NCI-H2171 treated with DMSO at 0.1 percent for 48 hours (cell line): ENCODE measurements at regions not wholly inside any gene's neighbourhood (a gene's known extent, or its start where the extent isn't known, plus 50 kb on each side); places are given as distances from the start of the nearest gene placed in this dataset.

Source experiments
- DNase-seq: peaks from one replicate; lab custom pipeline; 2025; lab: John Stamatoyannopoulos, UW

DNA sequence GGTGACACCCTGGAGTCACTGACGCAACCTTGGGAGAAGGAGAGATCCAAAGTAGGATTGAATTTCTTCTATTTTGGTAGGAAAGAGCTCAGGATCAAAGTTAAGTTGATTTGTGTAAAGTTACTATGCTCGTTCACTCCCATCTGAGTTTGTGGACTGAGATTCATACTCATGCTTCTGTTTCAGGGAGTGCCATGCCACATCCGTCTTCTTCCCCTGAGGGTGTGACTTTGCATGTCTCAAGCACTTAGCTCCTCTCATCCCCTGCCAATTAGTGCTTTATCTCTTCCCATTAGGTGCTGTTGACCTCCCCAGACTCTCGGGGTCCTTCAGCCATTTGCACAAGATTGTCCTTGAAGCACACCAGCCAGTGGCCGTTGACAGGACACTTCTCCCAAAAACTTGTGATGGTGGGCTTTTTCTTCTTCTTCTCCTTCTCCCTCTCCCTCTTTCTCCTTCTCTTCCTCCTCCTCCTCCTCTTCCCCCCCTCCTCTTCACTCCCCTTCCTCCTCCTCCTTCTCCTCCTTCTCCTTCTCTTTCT, 232.2 kb upstream of the KLF4 start:
- no peak for DNase-seq

DNA sequence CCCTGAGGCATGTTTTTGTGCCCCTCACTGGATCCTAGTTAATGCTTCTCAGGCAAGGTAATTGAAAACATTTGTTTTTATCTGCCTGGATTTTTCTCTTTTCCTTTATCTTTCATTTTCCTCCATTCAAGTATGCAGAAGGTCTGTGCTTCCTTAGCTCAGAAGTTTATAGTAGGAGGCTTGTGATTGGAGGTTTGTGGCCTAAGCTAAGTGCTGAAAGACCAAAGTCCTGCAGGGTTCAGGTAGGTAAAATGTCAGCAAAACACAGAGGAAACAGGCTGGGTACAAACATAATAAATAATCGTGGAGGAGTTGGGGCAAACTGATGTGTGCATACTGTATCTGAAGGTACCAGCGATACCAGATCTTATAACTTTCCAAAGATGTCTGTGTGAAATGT, 230.9 kb upstream of the KLF4 start:
- no peak for DNase-seq

DNA sequence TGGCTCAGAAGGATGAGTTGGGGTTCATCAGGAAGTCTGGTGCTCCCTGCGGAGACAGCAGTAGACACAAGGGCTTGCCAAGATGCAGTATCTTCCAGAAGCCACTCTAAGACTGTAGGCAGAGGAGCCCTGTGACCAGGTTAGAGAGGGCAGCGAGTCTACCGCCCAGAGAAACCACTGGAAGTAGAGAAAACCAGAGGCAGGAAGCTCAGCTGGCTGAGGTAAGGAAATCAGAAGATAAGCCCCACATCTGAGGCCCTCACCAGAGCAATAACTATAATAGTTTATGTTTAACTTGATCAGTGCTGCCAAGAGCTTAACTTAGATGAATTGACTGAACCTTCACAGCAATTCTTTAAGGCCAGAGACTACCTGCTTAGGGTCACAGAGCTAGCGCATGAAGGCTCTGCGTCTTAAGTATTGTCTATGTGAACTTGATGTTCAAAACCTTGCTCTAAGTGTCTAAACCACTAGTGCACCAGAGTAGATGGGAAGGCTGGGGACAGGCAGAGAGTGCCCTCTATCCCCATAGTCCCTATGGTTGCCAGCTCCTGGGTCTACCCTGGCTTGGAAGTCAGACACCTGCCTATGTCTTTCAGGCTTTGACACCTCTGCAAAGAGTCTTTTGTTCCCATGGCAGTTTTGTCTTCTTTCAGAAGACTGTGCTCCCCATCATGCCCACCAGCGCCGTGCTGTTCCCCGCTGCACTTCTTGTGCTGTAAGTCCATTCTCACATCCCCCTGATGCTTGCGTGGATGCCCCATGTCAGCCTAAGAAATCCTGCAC, 228.2 kb upstream of the KLF4 start:
- DNase-seq: no peak

DNA sequence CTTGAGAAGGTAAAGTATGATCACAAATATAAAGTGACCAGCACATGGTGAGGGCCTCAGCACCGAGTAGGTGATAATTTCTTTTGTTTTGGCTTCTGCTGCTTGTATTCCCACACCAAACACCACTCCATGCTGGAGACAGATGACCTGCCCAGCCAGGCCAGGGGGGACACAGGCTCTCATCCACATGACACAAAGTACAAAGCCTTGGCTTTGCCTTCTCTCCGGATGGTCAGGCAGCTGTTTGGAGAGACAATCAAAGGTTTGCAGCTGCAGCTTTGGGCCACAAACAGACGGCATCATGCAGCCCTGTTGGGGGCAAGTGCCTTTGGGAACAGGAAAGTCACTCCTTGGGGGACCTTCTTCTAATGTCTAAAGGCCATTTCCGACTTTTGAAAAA, 226.2 kb upstream of the KLF4 start:
- DNase-seq: no peak

DNA sequence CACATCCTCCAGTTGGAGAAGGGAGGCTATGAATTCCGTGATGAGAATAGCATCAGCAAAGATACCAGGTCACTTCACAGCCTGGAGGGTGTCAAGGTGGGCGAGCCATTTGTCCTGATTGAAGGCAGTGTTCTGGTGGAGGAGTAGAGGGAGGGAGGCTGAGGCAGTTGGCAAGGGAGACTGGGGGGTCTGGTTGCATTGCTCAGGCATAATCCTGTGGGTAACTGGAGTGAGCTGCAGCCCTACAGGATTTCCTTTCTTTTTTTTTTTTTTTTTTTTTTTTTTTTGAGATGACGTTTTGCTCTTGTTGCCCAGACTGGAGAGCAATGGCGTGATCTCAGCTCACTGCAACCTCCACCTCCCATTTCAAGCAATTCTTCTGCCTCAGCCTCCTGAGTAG, 223.9 kb upstream of the KLF4 start:
- no peak for DNase-seq

DNA sequence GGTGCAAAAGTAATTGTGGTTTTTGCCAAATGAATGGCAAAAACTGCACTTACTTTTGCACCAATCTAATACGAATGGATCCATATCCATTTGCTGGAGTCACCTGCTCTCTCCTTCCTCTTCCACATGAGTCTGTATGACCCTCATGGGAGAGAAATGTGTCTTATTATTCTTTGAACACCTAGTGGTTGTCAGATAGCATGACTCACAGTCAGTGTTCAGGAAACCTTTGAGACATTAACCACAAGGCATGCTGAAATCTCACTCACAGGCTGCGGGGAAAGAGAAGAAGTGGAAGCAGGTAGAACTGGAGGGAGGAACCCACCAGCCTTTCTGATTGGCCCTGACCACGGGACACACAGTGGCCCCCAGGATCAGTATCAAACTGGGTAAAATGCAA, 222.8 kb upstream of the KLF4 start:
- DNase-seq: no peak

DNA sequence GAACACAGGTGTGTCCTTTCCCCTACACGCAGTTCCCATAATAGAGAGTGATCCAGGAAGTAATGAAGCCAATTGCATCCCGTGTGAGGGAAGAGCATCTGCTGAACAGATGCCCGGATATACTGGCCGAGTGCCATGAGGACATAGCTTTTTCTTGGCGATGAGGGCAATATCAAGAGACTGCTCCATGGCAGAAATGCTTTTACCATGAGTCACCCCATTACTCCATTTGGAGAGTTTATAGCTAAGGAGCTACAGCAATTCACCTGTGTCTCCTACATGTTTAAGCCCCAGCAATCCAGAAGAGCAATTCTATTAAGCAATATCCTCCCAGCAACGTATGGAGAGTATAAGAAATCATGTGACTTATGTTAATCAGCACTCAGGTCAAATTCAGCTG, 222.0 kb upstream of the KLF4 start:
- DNase-seq: peak; percentile 83

DNA sequence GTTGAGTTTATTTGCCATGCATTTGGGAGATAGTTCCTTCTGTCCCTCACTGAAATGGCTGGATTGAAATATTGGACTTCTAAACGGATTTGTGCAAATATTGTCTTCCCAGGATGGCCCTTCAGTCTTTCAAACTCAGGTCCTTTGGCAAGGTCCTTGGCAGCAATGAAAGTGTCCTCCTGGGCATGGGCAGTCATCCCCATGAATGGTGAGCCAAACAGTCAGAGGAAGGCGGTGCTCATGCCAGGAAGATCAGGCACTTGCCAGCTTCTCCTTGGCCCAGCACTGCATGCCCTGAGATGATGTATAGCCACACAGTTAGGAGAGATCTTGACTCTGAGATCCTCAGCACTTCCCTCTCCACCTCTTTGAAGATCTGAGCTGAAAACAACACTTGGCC, 221.4 kb upstream of the KLF4 start:
- DNase-seq: no peak

DNA sequence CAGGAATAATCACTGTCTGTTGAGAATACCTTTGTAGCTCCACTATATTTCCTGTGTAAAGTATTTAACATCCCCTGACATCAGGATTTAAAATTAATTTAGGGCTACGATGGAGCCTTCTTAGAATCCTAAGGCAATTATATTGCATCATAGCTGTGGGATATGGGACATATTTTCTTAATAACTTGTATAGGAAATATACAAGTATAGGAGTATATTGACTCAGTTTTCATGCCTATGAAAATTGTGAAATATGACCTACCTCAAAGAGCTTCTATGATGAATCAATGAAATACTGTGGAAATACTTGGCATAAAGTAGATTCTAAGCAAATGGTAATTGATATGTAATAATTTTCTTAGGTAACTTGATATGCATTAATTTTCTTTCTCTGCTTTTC, 221.0 kb upstream of the KLF4 start:
- no peak for DNase-seq

DNA sequence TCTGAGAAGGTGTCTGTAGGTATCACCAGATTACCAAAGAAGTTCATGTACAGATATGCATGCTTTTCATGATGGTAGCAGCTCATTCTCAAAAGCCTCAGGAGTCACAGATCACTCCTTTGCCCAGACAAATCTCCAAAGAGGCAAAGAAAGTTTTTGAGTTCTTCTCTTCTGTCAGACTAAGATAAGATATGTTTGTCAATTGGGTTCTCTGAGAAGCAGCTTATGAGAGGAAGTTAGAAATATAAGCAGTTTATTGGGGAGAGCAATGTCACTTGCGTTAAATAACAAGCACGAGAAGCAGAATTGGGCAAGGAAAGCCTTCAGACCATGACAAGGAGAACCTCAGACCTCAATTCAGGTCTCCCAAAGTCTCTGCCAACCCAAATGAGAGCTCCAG, 219.2 kb upstream of the KLF4 start:
- no peak for DNase-seq

DNA sequence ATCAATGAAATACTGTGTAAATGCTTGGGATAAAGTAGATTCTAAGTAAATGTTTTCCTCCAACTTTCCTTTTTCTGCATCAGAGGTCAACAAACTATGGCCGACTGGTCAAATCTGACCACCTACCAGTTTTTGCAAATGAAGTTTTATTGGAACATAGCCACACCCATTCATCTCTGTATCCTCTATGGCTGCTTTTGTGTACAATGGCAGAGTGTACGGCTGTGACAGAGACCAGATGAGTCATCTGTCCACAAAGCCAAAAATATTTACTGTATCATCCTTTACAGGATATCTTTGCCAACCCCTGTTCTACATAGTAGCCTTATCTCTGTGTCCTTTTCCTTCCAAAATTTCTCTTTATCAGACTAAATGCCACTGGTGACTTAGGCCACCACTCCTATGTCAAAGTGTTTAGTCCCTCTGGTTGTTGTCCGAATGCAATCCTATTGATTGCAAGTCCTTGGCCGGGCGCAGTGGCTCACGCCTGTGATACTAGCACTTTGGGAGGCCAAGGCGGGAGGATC, 218.4 kb upstream of the KLF4 start:
- no peak for DNase-seq

DNA sequence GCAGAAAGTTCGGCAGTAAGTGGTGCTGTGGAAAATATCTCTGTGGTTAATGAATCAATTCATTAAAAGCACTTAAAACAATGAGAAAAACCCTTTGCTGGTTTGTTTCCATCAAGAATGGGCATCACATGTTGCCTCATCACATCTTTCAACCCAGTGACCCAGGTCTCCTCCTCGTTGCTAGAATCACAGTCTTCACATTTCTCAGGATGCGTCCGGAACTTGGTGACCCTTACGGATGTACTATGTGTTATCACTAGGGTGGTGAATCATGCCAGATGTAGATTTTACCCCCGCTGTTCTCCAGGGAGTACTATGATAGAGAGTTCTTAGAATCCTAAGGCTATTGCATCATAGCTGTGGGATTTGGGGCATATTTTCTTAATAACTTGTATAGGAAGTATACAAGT, 217.9 kb upstream of the KLF4 start:
- DNase-seq: no peak

DNA sequence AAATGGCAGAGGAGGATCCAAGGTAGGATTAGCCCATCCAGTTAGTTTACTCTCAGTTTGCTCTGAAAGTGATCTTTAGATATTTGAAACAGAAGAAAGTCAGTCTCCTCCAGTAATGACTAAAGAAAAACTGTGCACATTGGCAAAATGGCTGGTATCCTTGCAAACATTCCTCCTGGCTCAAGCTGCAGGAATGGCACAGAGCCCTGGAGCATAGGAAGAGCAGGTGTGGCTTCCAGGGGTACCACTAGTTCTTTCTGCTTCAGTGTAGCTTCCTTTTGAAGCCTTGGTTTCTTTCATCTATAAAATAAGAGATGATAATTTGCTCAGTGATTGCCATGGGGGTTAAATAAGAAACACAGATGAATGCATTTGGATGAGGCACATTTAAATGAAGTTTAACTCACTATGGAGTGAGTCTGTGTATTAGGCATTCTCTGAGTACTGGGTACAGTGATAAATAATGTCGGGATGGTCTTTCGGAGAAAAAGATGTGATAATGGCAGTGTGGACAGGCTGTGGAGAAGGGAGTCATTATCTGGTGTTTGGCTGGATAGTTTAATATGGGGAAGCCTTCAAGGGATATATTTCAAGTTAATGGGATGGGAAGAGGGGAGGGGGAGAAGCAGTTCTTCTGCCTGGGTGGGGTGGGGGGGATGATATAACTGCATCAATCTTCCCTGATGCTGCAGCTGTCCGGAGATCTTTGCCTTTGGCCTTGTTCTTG, 217.3 kb upstream of the KLF4 start:
- no peak for DNase-seq

DNA sequence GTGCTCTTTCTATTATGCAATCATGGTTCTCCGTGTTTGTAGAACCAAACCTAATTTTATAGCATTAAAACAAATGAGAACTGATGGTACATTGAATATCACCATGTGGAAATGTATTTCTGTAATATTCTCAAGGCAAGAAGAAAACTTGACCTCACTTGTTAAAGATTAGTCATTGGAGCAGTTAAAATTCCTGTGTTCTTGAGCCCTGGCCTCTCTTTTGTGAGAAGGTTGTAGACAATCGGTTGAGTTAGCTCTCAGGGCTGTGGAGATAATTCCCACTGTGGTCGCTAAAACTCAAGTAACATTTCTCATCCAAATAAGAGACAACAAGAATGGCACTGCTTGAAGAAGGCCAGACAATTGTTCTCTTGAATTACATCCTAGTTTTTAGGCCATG, 216.0 kb upstream of the KLF4 start:
- DNase-seq: no peak

DNA sequence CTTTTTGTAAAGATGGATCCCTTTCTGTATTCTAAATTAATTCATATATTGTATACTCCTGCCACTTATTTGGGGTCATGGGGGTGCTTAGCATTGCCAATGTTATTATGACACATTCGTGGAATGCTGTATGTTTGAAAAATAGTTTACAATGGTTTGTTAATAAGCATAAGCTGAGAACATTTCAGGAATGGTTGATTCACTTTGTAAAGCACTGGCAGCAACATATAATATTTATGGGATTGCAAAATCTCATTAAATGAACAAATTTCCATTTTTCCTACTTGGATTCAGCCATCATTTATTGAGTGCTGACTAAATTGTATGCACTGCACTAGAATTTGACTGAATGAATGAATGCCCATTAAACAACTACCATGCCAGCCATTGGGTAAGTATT, 215.2 kb upstream of the KLF4 start:
- DNase-seq: no peak

DNA sequence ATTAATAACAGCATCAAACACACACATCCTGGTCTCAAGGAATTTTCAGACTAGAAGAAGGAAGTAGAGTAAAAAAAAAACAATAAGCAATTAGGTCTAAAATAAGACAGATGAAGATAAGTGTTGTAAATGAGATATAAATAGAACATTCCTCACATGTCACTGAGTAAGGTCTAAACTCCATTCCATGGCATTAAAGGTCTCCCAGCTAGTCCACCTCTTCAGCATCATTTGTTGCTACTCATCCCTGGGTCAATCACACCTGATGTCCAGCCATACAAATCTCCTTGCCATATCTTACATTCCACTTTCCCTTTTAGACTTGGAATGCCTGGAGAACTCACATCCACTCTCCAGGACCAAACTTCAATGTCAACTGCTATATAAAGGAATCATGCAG, 214.1 kb upstream of the KLF4 start:
- no peak for DNase-seq

DNA sequence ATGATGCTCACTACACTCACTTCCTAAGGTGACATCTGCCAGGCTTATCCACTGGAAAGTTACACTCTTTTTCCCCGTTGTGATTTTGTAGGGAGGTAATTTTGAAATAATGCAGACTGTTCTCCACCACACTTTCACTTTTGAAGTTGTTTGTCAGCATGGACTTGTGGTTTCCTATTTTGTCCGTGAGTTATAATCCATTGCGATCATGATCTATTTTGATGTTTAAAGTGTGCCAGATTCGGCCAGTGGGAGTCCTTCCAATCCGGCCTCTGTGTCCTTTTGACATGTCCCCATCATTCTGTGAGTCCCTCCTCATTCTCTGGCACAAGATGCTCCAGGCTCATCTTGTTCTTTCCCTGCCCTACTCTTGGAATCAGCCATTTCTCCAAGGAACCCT, 211.3 kb upstream of the KLF4 start:
- no peak for DNase-seq

DNA sequence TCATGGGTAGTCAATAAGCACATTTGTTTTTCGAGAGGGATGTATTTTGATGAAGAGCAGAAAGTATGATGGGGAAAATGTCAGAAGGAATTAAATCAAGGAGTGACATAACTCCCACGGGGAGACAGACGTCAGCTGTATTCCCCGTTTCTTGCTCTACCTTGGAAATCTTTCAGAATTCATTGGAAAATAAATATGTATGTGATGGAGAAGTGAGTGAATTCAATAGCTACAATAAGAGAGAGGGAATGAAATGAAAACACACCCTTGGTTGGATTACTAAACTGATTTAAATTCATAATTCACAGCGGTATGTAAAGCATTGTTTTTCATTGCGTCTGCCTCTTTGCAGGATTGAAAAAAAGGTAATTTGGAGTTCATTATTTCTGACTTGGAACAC, 209.7 kb upstream of the KLF4 start:
- no peak for DNase-seq

DNA sequence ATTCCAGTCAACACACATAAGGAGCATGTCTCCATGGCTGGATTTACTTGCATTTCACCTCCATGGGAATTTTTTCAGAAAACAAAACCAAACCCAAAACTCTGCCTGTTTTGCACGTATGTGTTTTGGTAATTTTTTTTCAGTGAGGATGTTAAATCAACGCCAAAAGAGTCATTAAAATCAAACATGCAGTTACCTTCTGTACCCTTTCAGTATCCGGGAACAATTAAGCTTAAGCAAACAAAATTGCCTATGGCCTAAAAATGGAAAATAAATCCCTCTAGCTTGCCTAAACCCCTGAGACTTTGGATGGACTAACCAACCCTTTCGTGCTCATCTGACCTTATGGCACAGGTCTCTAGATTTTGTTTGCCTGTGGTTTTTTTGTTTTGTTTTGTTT, 209.2 kb upstream of the KLF4 start:
- no peak for DNase-seq

DNA sequence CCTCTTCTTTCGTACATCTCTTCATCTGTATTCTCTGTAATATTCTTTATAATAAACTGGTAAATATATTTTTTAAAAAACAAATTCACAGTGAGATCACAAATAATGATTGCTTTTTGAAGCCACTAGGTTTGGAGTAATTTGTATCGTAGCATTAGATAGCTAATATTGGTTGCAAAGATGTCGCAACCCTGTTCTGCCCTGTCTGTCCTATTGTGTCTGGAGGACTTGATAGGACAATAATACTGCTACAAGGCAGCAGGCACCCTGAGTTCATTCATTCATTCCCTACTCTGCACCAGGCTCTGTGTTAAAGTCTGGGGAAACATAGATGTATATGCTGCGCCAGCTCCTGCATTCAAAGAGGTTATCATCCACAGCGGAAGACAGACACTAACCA, 206.7 kb upstream of the KLF4 start:
- no peak for DNase-seq

DNA sequence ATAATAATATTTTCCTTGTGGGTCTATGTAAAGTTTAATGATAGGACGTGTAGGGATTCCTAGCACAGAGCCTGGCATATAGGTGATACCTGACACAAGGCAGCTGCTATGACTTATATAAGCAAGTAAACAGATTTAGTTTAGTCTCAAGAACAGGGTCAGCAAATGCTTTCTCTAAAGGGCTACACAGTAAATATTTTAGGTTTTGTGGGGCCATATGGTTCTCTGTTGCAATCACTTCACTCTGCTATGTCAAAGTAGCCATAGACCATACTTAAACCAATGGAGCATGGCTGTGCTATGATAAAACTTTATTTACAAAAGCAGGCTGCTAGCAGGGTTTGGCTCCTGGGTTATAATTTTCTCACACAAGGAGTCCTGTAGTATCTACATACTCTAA, 204.8 kb upstream of the KLF4 start:
- DNase-seq: no peak

DNA sequence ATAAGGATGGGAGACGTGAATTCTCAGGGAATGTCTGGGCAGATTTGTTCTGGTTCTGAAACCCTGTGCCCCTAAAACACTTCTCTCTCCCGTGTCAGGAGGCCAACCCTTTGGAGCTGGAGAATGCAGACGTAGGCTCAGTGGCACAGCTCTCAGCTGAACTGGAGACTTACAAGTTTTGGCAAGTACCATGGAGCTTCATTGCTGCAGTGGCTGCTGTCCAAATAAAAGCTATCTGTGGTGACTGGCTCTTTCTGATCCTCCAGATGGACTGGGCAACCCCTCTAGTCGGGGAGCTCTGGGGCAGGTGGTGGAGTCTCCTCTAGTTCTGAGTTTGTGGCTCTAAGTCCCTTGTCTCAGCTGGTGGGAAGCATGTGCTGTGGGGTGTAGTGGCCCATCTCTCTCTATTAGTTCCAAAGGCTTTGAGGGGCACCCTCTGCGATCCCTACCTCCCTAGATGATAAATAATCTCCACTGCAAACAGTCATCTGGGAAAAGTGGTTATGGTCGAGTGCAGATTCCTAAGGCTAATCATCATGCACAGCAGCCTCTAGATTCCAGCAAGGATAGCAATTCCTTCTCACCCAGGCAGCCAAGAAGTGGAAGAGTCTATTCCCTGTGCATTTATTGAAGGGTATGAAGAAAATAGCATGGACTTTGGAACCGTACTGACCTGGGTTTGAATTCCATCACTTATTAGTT, 204.2 kb upstream of the KLF4 start:
- DNase-seq: peak; percentile 33

DNA sequence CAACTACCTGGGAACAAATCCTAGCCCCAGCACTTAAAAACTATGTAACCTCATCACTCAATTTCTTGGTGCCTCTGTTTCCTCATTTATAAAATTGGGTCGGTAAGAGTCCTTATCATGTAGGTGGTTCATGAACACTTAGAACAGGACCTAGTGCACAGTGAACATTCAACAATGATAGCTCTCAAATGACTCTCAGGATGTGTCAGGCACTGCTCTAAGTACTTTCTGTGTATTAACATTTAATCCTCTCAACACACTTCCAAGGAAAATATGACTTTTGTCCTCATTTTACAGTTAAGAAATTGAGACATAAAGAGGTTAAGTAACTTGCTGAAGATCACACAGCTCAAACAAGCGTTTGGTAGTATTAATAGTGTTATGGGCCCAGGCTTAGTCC, 202.1 kb upstream of the KLF4 start:
- no peak for DNase-seq
